ENCODE measurements at regions not wholly inside any gene's neighbourhood (a gene's known extent, or its start where the extent isn't known, plus 50 kb on each side); places are given as distances from the start of the nearest gene placed in this dataset.

DNA sequence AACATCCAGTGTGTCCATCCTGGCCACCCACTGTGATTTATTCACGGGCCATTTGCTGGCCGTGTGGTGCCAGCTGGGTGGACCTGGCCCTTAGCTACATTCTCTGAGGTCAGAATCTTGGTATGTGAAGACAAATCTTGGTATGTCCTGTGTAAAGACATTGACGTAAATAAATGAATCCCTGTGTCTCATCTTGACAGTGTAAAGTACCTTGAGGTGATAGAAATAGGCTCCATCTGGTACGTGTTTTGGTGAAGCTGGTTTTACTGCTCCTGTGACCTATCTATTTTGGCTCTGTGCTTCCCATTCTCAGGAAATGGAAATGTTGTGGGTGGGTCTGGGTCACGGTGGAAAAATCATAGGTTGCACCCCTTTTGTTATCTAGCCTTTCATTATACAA, 245.4 kb upstream of the ANKH start:
- Histone ChIP-seq H3K9me1 (ENCODE audit: control insufficient read depth, extremely low read depth, insufficient read depth, low read length) (no peaks in the 10 kb centered on the region), H4K20me1 (ENCODE audit: control insufficient read depth, extremely low read depth, insufficient read depth, low read length) (no peaks in the 10 kb centered on the region), H3K4me1 (ENCODE audit: control insufficient read depth, extremely low read depth, insufficient read depth, low read length) (no peaks in the 10 kb centered on the region), H3K9me3 (ENCODE audit: control insufficient read depth, low read depth, low read length) (no peaks in the 10 kb centered on the region), H3K79me2 (ENCODE audit: control insufficient read depth, insufficient read depth, low read length) (no peaks in the 10 kb centered on the region), H3K4me3 (ENCODE audit: control insufficient read depth in 2 of 3, extremely low read depth in 1 of 3, insufficient read depth in 2 of 3, low read depth in 1 of 3, low read length in 3 of 3) (no peak overlapping the region), H3K27ac (ENCODE audit: control insufficient read depth, insufficient read depth, low read length) (no peak overlapping the region), H3K4me2 (ENCODE audit: control insufficient read depth, extremely low read depth, insufficient read depth, low read depth, low read length) (no peak overlapping the region), H3K36me3 (ENCODE audit: control insufficient read depth in 2 of 2, extremely low read depth in 1 of 2, insufficient read depth in 2 of 2, low read length in 2 of 2) (no peaks in the 10 kb centered on the region), H3K9ac (ENCODE audit: control insufficient read depth, extremely low read depth, insufficient read depth, low read length) (no peak overlapping the region), H2AFZ (ENCODE audit: control insufficient read depth, low read length) (no peak overlapping the region), H3K27me3 (ENCODE audit: control insufficient read depth, extremely low read depth, insufficient read depth, low read length) (no peaks in the 10 kb centered on the region)
- TF ChIP-seq, protein P1, sequence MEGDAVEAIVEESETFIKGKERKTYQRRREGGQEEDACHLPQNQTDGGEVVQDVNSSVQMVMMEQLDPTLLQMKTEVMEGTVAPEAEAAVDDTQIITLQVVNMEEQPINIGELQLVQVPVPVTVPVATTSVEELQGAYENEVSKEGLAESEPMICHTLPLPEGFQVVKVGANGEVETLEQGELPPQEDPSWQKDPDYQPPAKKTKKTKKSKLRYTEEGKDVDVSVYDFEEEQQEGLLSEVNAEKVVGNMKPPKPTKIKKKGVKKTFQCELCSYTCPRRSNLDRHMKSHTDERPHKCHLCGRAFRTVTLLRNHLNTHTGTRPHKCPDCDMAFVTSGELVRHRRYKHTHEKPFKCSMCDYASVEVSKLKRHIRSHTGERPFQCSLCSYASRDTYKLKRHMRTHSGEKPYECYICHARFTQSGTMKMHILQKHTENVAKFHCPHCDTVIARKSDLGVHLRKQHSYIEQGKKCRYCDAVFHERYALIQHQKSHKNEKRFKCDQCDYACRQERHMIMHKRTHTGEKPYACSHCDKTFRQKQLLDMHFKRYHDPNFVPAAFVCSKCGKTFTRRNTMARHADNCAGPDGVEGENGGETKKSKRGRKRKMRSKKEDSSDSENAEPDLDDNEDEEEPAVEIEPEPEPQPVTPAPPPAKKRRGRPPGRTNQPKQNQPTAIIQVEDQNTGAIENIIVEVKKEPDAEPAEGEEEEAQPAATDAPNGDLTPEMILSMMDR (optimal IDR thresholded peaks at IDR 0.05 in 1 of 3, IDR thresholded peaks at IDR 0.05 in 1 of 3, conservative IDR thresholded peaks at IDR 0.05 in 1 of 3; ENCODE audit: extremely low read depth in 1 of 3, insufficient read depth in 2 of 3, low read length in 3 of 3), result no peak
- TF ChIP-seq EZH2 (IDR thresholded peaks at IDR 0.05; ENCODE audit: low read length), result no peak
- DNase-seq (ENCODE audit: low read depth, low spot score), result no peak
- dilution Hi-C loops (cut with MboI; ENCODE audit: extremely low pct_ligation_motif_present, low sequenced_read_pairs), result no loop called here
- no peak for FAIRE-seq

DNA sequence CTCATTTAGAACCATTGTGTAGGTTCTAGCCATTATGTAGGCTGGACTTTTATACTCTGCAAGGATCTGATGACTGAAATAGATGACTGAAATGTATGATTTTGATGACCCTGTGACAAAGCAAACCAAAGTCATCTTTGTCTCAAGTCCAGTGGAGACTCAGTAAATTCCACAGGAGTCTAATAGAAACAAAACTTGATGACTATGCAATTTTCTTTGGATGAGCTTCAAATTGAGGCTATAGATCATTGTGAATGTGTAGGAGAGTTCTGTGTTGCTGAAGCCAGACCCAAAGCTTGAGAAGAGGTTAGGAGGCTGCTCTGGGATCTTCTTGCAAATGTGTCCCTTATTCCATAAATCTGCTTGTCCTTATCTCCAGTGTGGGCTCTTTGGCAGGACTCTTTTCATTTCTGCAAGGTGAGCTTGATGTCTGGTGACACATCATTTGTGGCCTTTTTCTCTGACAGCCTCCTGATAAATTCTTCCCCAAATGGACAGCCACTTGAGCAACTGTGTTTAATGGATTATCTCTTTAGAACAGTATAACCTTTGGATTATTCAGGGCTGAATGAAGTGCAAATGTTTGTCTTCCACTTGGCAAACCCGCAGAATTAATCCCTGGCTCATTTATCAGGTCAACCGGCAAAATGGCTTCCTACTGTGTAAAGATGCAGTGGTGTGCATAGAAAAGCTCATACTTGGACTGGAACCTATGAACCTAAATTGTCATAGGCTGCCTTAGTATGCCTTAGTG, 235.1 kb upstream of the ANKH start:
- H3K4me1 ChIP-seq (ENCODE audit: control insufficient read depth, extremely low read depth, insufficient read depth, low read length), result no peaks in the 10 kb centered on the region
- no peaks in the 10 kb centered on the region for H3K79me2 ChIP-seq (ENCODE audit: control insufficient read depth, insufficient read depth, low read length)
- no peaks in the 10 kb centered on the region for H3K9me1 ChIP-seq (ENCODE audit: control insufficient read depth, extremely low read depth, insufficient read depth, low read length)
- H3K4me3 ChIP-seq (ENCODE audit: control insufficient read depth in 2 of 3, extremely low read depth in 1 of 3, insufficient read depth in 2 of 3, low read depth in 1 of 3, low read length in 3 of 3), result no peak overlapping the region
- no peaks in the 10 kb centered on the region for H3K36me3 ChIP-seq (ENCODE audit: control insufficient read depth in 2 of 2, extremely low read depth in 1 of 2, insufficient read depth in 2 of 2, low read length in 2 of 2)
- no peak overlapping the region for H3K27ac ChIP-seq (ENCODE audit: control insufficient read depth, insufficient read depth, low read length)
- H3K27me3 ChIP-seq (ENCODE audit: control insufficient read depth, extremely low read depth, insufficient read depth, low read length), result no peaks in the 10 kb centered on the region
- no peak for TF ChIP-seq EZH2 (IDR thresholded peaks at IDR 0.05; ENCODE audit: low read length)
- TF ChIP-seq, protein P1 (optimal IDR thresholded peaks at IDR 0.05 in 1 of 3, IDR thresholded peaks at IDR 0.05 in 1 of 3, conservative IDR thresholded peaks at IDR 0.05 in 1 of 3; ENCODE audit: extremely low read depth in 1 of 3, insufficient read depth in 2 of 3, low read length in 3 of 3), result no peak
- H3K9me3 ChIP-seq (ENCODE audit: control insufficient read depth, low read depth, low read length), result no peaks in the 10 kb centered on the region
- no peak overlapping the region for H3K9ac ChIP-seq (ENCODE audit: control insufficient read depth, extremely low read depth, insufficient read depth, low read length)
- dilution Hi-C loops (cut with MboI; ENCODE audit: extremely low pct_ligation_motif_present, low sequenced_read_pairs), result no loop called here
- no peaks in the 10 kb centered on the region for H4K20me1 ChIP-seq (ENCODE audit: control insufficient read depth, extremely low read depth, insufficient read depth, low read length)
- FAIRE-seq, result no peak
- H3K4me2 ChIP-seq (ENCODE audit: control insufficient read depth, extremely low read depth, insufficient read depth, low read depth, low read length), result no peak overlapping the region
- no peak overlapping the region for H2AFZ ChIP-seq (ENCODE audit: control insufficient read depth, low read length)
- DNase-seq (ENCODE audit: low read depth, low spot score), result no peak
